ENCODE measurements at regions not wholly inside any gene's neighbourhood (a gene's known extent, or its start where the extent isn't known, plus 50 kb on each side); places are given as distances from the start of the nearest gene placed in this dataset.
"Not testable (repeated sequence)": the region's sequence is repeated elsewhere in the genome, so short reads cannot be mapped to it uniquely, and the experiment has no call there.

- not testable (repeated sequence) for TF ChIP-seq CTCF (IDR thresholded peaks at IDR 0.05; ENCODE audit: poor library complexity); EZH2 (IDR thresholded peaks at IDR 0.05; ENCODE audit: borderline replicate concordance); EZH2phosphoT487 (IDR thresholded peaks at IDR 0.05; ENCODE audit: low read depth, severe bottlenecking, unreplicated experiment)
These were observed 94.1 kb upstream of the NOTCH2NLA start for GRCh38 chr1:146322893-146323292.

All from hepatocyte (in vitro differentiated cells).